WTC11 (cell line): ENCODE measurements at regions not wholly inside any gene's neighbourhood (a gene's known extent, or its start where the extent isn't known, plus 50 kb on each side); places are given as distances from the start of the nearest gene placed in this dataset.

Source experiments
- ATAC-seq: fragments of 200-7000 bp; cut with Tn5 transposase; 2 replicates; pipeline ENCODE4 v1.10.0; 2021; ENCODE audit warnings: mild to moderate bottlenecking, moderate library complexity
- CTCF ChIA-PET: fragments of 300-600 bp; sonication (Branson Sonifier 250); formaldehyde crosslinking; loops from one replicate; lab custom pipeline; 2021; ENCODE audit warnings: antibody characterized with exemption; lab: Charles Lee
- POLR2A ChIA-PET: fragments of 350-600 bp; sonication (Branson Sonifier 250); formaldehyde crosslinking; loops from one replicate; lab custom pipeline; 2021; ENCODE audit warnings: antibody characterized with exemption; lab: Charles Lee
- DNase-seq: peaks from one replicate; pipeline ENCODE4 v3.0.0; 2021; ENCODE audit warnings: low spot score
- H3K27ac Mint-ChIP-seq: 2 replicates; pipeline ENCODE4 v1.8.0; 2021; ENCODE audit warnings: mixed read lengths
- H3K27me3 Mint-ChIP-seq: 2 replicates; pipeline ENCODE4 v1.8.0; 2021; ENCODE audit warnings: low read depth, mild to moderate bottlenecking, moderate library complexity, mixed read lengths
- H3K36me3 Mint-ChIP-seq: 2 replicates; pipeline ENCODE4 v1.8.0; 2021; ENCODE audit warnings: mixed read lengths
- H3K4me1 Mint-ChIP-seq: 2 replicates; pipeline ENCODE4 v1.8.0; 2022; ENCODE audit warnings: mixed read lengths
- H3K4me3 Mint-ChIP-seq: 2 replicates; pipeline ENCODE4 v1.8.0; 2021; ENCODE audit warnings: mild to moderate bottlenecking, moderate library complexity, mixed read lengths
- H3K9me3 Mint-ChIP-seq: 2 replicates; pipeline ENCODE4 v1.8.0; 2021; ENCODE audit warnings: mixed read lengths
- CREB1 ChIP-seq: sonication (generic); formaldehyde crosslinking; IDR thresholded peaks from 2 replicates; pipeline ENCODE4 v1.8.0; 2023; ENCODE audit warnings: mild to moderate bottlenecking, missing genetic modification reagents
- EMX1 ChIP-seq: fragments of 250-450 bp; sonication (Bioruptor Pico); IDR thresholded peaks from 2 replicates; pipeline ENCODE4 v1.8.0; 2021; ENCODE audit warnings: mild to moderate bottlenecking
- ESRRA ChIP-seq: sonication (generic); formaldehyde crosslinking; IDR thresholded peaks from 2 replicates; pipeline ENCODE4 v1.8.1; 2022; ENCODE audit warnings: mild to moderate bottlenecking, missing genetic modification reagents, borderline replicate concordance
- IRF1 ChIP-seq: sonication (generic); formaldehyde crosslinking; IDR thresholded peaks from 2 replicates; pipeline ENCODE4 v1.8.0; 2023; ENCODE audit warnings: missing genetic modification reagents
- JAZF1 ChIP-seq: fragments of 250-450 bp; sonication (Bioruptor Pico); IDR thresholded peaks from 2 replicates; pipeline ENCODE4 v1.9.0; 2021; ENCODE audit warnings: moderate library complexity, mild to moderate bottlenecking, inconsistent platforms
- KAT7 ChIP-seq: sonication (generic); formaldehyde crosslinking; IDR thresholded peaks from 2 replicates; pipeline ENCODE4 v1.8.1; 2023; ENCODE audit warnings: missing genetic modification reagents, mild to moderate bottlenecking, borderline replicate concordance
- MXD4 ChIP-seq: fragments of 250-450 bp; sonication (Bioruptor Pico); IDR thresholded peaks from 2 replicates; pipeline ENCODE4 v1.8.0; 2021; ENCODE audit warnings: mild to moderate bottlenecking, moderate library complexity, borderline replicate concordance
- NFE2L1 ChIP-seq: sonication (generic); formaldehyde crosslinking; IDR thresholded peaks from 2 replicates; pipeline ENCODE4 v1.8.1; 2023; ENCODE audit warnings: missing genetic modification reagents
- NR1H2 ChIP-seq: sonication (generic); formaldehyde crosslinking; IDR thresholded peaks from 2 replicates; pipeline ENCODE4 v1.9.0; 2021; ENCODE audit warnings: mild to moderate bottlenecking, moderate library complexity, missing genetic modification reagents
- NR2C2 ChIP-seq: sonication (generic); formaldehyde crosslinking; IDR thresholded peaks from 2 replicates; pipeline ENCODE4 v1.8.0; 2022; ENCODE audit warnings: mild to moderate bottlenecking, missing genetic modification reagents
- RELA ChIP-seq: sonication (generic); formaldehyde crosslinking; IDR thresholded peaks from 2 replicates; pipeline ENCODE4 v1.8.1; 2022; ENCODE audit warnings: missing genetic modification reagents, mild to moderate bottlenecking, borderline replicate concordance
- SMAD4 ChIP-seq: sonication (generic); formaldehyde crosslinking; IDR thresholded peaks from 2 replicates; pipeline ENCODE4 v1.8.0; 2022; ENCODE audit warnings: mild to moderate bottlenecking, missing genetic modification reagents
- TEAD4 ChIP-seq: sonication (generic); formaldehyde crosslinking; IDR thresholded peaks from 2 replicates; pipeline ENCODE4 v1.8.0; 2022; ENCODE audit warnings: mild to moderate bottlenecking, missing genetic modification reagents
- USF1 ChIP-seq: sonication (generic); formaldehyde crosslinking; IDR thresholded peaks from 2 replicates; pipeline ENCODE4 v1.8.0; 2022; ENCODE audit warnings: mild to moderate bottlenecking, missing genetic modification reagents
- USF2 ChIP-seq: sonication (generic); formaldehyde crosslinking; IDR thresholded peaks from 2 replicates; pipeline ENCODE4 v1.8.1; 2023; ENCODE audit warnings: mild to moderate bottlenecking, missing genetic modification reagents, moderate library complexity
- ZBTB21 ChIP-seq: sonication (generic); formaldehyde crosslinking; IDR thresholded peaks from 2 replicates; pipeline ENCODE4 v1.8.1; 2023; ENCODE audit warnings: mild to moderate bottlenecking, missing genetic modification reagents, borderline replicate concordance
- ZBTB43 ChIP-seq: sonication (generic); formaldehyde crosslinking; IDR thresholded peaks from 2 replicates; pipeline ENCODE4 v1.8.1; 2023; ENCODE audit warnings: mild to moderate bottlenecking, missing genetic modification reagents
- ZNF138 ChIP-seq: sonication (generic); formaldehyde crosslinking; conservative IDR thresholded peaks from 2 replicates; pipeline ENCODE4 v1.8.1; 2022; ENCODE audit warnings: mild to moderate bottlenecking, moderate library complexity, missing genetic modification reagents
- ZNF281 ChIP-seq: sonication (generic); formaldehyde crosslinking; IDR thresholded peaks from 2 replicates; pipeline ENCODE4 v1.8.0; 2023; ENCODE audit warnings: mild to moderate bottlenecking, missing genetic modification reagents
- ZNF671 ChIP-seq: fragments of 250-450 bp; sonication (Bioruptor Pico); IDR thresholded peaks from 2 replicates; pipeline ENCODE4 v1.8.0; 2021; ENCODE audit warnings: mild to moderate bottlenecking
- TF ChIP-seq, protein P1 (sequence below): sonication (generic); formaldehyde crosslinking; IDR thresholded peaks from 2 replicates; pipeline ENCODE4 v1.8.0; 2022; ENCODE audit warnings: mild to moderate bottlenecking, missing genetic modification reagents
- TF ChIP-seq, protein P2 (sequence below): sonication (generic); formaldehyde crosslinking; IDR thresholded peaks from 2 replicates; pipeline ENCODE4 v1.8.1; 2022; ENCODE audit warnings: low read depth, missing genetic modification reagents, borderline replicate concordance

GRCh38 chr10:69736886-69737641 is 64.6 kb upstream of the COL13A1 start:
- no peak for DNase-seq
- no peaks in the 10 kb centered on the region for H3K36me3 Mint-ChIP-seq
- peaks cover 5% of the 10 kb centered on the region for H3K27me3 Mint-ChIP-seq
- ATAC-seq, result no peak
- TF ChIP-seq, protein P1, sequence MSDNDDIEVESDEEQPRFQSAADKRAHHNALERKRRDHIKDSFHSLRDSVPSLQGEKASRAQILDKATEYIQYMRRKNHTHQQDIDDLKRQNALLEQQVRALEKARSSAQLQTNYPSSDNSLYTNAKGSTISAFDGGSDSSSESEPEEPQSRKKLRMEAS (CRISPR knock-in tag), result no peak
- TF ChIP-seq EMX1 (CRISPR knock-in tag), result no peak
- TF ChIP-seq ZBTB43 (CRISPR knock-in tag), result no peak
- TF ChIP-seq NFE2L1, result no peak
- TF ChIP-seq ZNF138 (CRISPR knock-in tag), result no peak
- TF ChIP-seq USF2 (CRISPR knock-in tag), result no peak
- no peak for TF ChIP-seq ESRRA (CRISPR knock-in tag)
- no peak for TF ChIP-seq USF1
- 0 out of 2 replicates have a peak, but pooled peaks cover 3% of the 10 kb centered on the region for H3K9me3 Mint-ChIP-seq
- peaks cover 12% of the 10 kb centered on the region for H3K4me1 Mint-ChIP-seq
- ChIA-PET CTCF (interaction anchor here (0.9 to 1.7 kb wide), 3 partner anchors 21 to 221 kb away, joined by 3 to 8 read pairs (median 4); no protein-coding TSS in a partner anchor), POLR2A (no interaction called here)
- H3K4me3 Mint-ChIP-seq, result no peak overlapping the region
- no peak overlapping the region for H3K27ac Mint-ChIP-seq

DNA sequence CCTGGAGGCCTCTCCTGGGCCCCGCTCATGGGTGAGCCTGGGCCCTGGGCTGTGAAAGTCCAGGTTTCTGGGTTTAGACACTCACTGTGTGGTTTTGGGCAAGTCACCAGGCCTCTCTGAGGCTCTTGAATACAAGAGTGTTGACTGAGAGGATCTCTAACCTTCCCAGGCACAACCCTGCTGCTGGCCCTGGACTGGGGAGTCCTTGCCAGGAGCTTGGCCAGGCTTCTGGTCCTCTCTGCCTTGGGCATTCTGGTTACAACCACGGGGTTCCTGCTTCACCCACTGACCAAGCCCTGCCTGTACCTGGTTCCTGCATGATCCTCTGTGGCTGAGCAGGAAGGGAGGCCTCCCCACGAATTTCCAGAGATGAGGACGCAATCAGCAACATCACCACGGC is 63.6 kb upstream of the COL13A1 start:
- Mint-ChIP-seq H3K36me3 (no peaks in the 10 kb centered on the region), H3K27ac (no peak overlapping the region), H3K4me3 (no peak overlapping the region), H3K27me3 (peaks cover 3% of the 10 kb centered on the region), H3K4me1 (0 out of 2 replicates have a peak, but pooled peaks cover 9% of the 10 kb centered on the region), H3K9me3 (0 out of 2 replicates have a peak, but pooled peaks cover 2% of the 10 kb centered on the region)
- no peak for DNase-seq
- CTCF ChIA-PET, result no interaction called here
- POLR2A ChIA-PET, result no interaction called here
- ATAC-seq, result no peak
- TF ChIP-seq JAZF1 (CRISPR knock-in tag) (no peak), ESRRA (CRISPR knock-in tag) (no peak), RELA (CRISPR knock-in tag) (no peak), MXD4 (CRISPR knock-in tag) (no peak), TEAD4 (CRISPR knock-in tag) (no peak), USF1 (no peak), ZBTB21 (CRISPR knock-in tag) (no peak), NR2C2 (CRISPR knock-in tag) (no peak), SMAD4 (CRISPR knock-in tag) (no peak), ZBTB43 (CRISPR knock-in tag) (no peak), IRF1 (no peak), NR1H2 (CRISPR knock-in tag) (no peak), ZNF671 (no peak), KAT7 (CRISPR knock-in tag) (no peak), CREB1 (no peak), ZNF281 (CRISPR knock-in tag) (no peak)
- TF ChIP-seq, protein P2, sequence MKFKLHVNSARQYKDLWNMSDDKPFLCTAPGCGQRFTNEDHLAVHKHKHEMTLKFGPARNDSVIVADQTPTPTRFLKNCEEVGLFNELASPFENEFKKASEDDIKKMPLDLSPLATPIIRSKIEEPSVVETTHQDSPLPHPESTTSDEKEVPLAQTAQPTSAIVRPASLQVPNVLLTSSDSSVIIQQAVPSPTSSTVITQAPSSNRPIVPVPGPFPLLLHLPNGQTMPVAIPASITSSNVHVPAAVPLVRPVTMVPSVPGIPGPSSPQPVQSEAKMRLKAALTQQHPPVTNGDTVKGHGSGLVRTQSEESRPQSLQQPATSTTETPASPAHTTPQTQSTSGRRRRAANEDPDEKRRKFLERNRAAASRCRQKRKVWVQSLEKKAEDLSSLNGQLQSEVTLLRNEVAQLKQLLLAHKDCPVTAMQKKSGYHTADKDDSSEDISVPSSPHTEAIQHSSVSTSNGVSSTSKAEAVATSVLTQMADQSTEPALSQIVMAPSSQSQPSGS (CRISPR knock-in tag), result no peak
